ENCODE measurements at regions not wholly inside any gene's neighbourhood (a gene's known extent, or its start where the extent isn't known, plus 50 kb on each side); places are given as distances from the start of the nearest gene placed in this dataset.
"Not testable (repeated sequence)": the region's sequence is repeated elsewhere in the genome, so short reads cannot be mapped to it uniquely, and the experiment has no call there.

GRCh38 chr10:57141708-57142107 lies 780.6 kb upstream of the ZWINT start:
- no peak for DNase-seq

GRCh38 chr10:57119684-57120083 lies 758.6 kb upstream of the ZWINT start:
- DNase-seq: no peak

GRCh38 chr10:57113545-57113944 lies 752.5 kb upstream of the ZWINT start:
- DNase-seq: no peak

GRCh38 chr10:57102236-57102635 lies 741.2 kb upstream of the ZWINT start:
- no peak for DNase-seq

- DNase-seq: no peak
Observed at GRCh38 chr10:57098146-57098545, 737.1 kb upstream of the ZWINT start.

- no peak for DNase-seq
Observed at GRCh38 chr10:57096044-57096443, 735.0 kb upstream of the ZWINT start.

GRCh38 chr10:57094965-57095364 lies 733.9 kb upstream of the ZWINT start:
- no peak for DNase-seq

GRCh38 chr10:57094083-57094482 lies 733.0 kb upstream of the ZWINT start:
- no peak for DNase-seq

GRCh38 chr10:57053530-57053929 lies 692.5 kb upstream of the ZWINT start:
- no peak for DNase-seq

- DNase-seq: no peak
Observed at GRCh38 chr10:57049096-57049495, 688.0 kb upstream of the ZWINT start.

GRCh38 chr10:57038531-57038930 lies 677.5 kb upstream of the ZWINT start:
- DNase-seq: no peak

GRCh38 chr10:57035310-57035709 lies 674.3 kb upstream of the ZWINT start:
- DNase-seq: no peak

- DNase-seq: not testable (repeated sequence)
Observed at GRCh38 chr10:57032301-57032700, 671.2 kb upstream of the ZWINT start.

- no peak for DNase-seq
Observed at GRCh38 chr10:57031346-57031745, 670.3 kb upstream of the ZWINT start.

GRCh38 chr10:57026307-57026706 lies 665.2 kb upstream of the ZWINT start:
- no peak for DNase-seq

- DNase-seq: no peak
Observed at GRCh38 chr10:57023626-57024025, 662.6 kb upstream of the ZWINT start.

GRCh38 chr10:57018452-57018851 lies 657.4 kb upstream of the ZWINT start:
- no peak for DNase-seq

GRCh38 chr10:57017356-57018037 lies 656.4 kb upstream of the ZWINT start:
- no peak for DNase-seq

- DNase-seq: no peak
Observed at GRCh38 chr10:57015595-57016318, 654.7 kb upstream of the ZWINT start.

- DNase-seq: no peak
Observed at GRCh38 chr10:57015187-57015586, 654.1 kb upstream of the ZWINT start.

- DNase-seq: no peak
Observed at GRCh38 chr10:57014758-57015157, 653.7 kb upstream of the ZWINT start.

GRCh38 chr10:57008189-57008588 lies 647.1 kb upstream of the ZWINT start:
- no peak for DNase-seq

- no peak for DNase-seq
Observed at GRCh38 chr10:56991591-56992069, 630.6 kb upstream of the ZWINT start.

GRCh38 chr10:56975513-56975912 lies 614.5 kb upstream of the ZWINT start:
- DNase-seq: no peak

- DNase-seq: no peak
Observed at GRCh38 chr10:56973766-56974165, 612.7 kb upstream of the ZWINT start.

Data from right hindlimb (tissue), 1 donor.